Gastroesophageal sphincter (tissue), 4 donors: ENCODE measurements at regions not wholly inside any gene's neighbourhood (a gene's known extent, or its start where the extent isn't known, plus 50 kb on each side); places are given as distances from the start of the nearest gene placed in this dataset.

ENCODE experiments used
- ATAC-seq: fragments of 150-250 bp; one replicate; pipeline ENCODE4 v1.9.1; 2016; ENCODE audit warnings: mild to moderate bottlenecking, moderate library complexity
- H3K27ac ChIP-seq, 4 donors: fragments of 200-600 bp; sonication (generic) in 3 of 4; 1 replicate in 3 of 4; 2 replicates in 1 of 4; pipeline ENCODE4 v1.5.1; 2016 to 2019
- H3K27me3 ChIP-seq: fragments of 200-600 bp; sonication (generic); one replicate; pipeline ENCODE4 v1.5.1; 2019
- H3K36me3 ChIP-seq, 2 donors: fragments of 200-600 bp; sonication (generic); one replicate each; pipeline ENCODE4 v1.5.1; 2019; ENCODE audit warnings: control low read depth in 1 of 2
- H3K4me1 ChIP-seq, 3 donors: fragments of 200-600 bp; sonication (generic); 1 replicate in 2 of 3; 2 replicates in 1 of 3; pipeline ENCODE4 v1.5.1; 2016 to 2019; ENCODE audit warnings: control low read depth in 2 of 3
- H3K4me3 ChIP-seq, 2 donors: fragments of 200-600 bp; sonication (generic); one replicate each; pipeline ENCODE4 v1.5.1; 2019; ENCODE audit warnings: mild to moderate bottlenecking in 1 of 2, moderate library complexity in 1 of 2
- H3K9me3 ChIP-seq, 3 donors: fragments of 200-600 bp; sonication (generic); one replicate each; pipeline ENCODE4 v1.5.1; 2017 to 2019; ENCODE audit warnings: control low read depth in 2 of 3
- EP300 ChIP-seq: sonication (generic); formaldehyde crosslinking; IDR thresholded peaks from one replicate; pipeline ENCODE4 v1.6.1; 2017; ENCODE audit warnings: antibody characterized with exemption, mild to moderate bottlenecking
- POLR2A ChIP-seq, 2 donors: fragments of 450-650 bp; IDR thresholded peaks; one replicate each; pipeline ENCODE4 v1.6.1; 2017; ENCODE audit warnings: antibody characterized with exemption in 2 of 2, mild to moderate bottlenecking in 2 of 2, moderate library complexity in 1 of 2
- POLR2AphosphoS5 ChIP-seq: sonication (generic); formaldehyde crosslinking; IDR thresholded peaks from one replicate; pipeline ENCODE4 v1.6.1; 2017; ENCODE audit warnings: antibody characterized with exemption
- WGBS, 2 donors: methylation state at CpG; one replicate each; pipeline ENCODE4 v1.1.5; 2018; ENCODE audit warnings: low coverage in 1 of 2; 5-methylcytosine and 5-hydroxymethylcytosine counted together
- TF ChIP-seq, protein P1 (sequence below), 4 experiments: fragments of 200-600 bp in 2 of 4; fragments of 450-650 bp in 2 of 4; sonication (generic) in 1 of 4; IDR thresholded peaks; one replicate each; pipeline ENCODE4 v1.5.1; 2017 to 2019; ENCODE audit warnings: antibody characterized with exemption in 4 of 4, mild to moderate bottlenecking in 2 of 4, moderate library complexity in 2 of 4

DNA sequence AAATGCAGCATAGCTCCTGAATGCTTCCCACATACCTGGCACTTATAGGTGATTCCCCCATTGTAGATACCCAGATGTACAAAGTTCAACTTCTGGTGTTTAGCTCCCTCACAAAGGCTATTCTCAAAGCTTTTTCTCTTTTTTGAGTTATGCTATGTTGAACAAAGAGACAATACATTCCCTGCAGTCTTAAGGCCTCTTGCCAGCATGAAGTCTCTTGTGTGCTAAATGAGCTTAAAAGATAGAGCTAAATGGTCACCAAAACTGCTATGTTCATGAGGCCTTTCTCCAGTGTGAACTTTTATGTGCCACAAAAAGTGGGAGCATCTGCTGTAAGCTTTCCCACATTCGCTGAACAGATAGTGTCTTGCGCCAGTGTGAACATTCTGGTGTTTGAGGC lies 111.2 kb upstream of the TMEM47 start:
- no peak for ATAC-seq
- Histone ChIP-seq H3K36me3 (no peaks in the 10 kb centered on the region), H3K27ac (no peak overlapping the region), H3K4me1 (no peaks in the 10 kb centered on the region), H3K9me3 (no peaks in the 10 kb centered on the region), H3K27me3 (no peaks in the 10 kb centered on the region), H3K4me3 (no peak overlapping the region)
- WGBS, 2 donors = 100% methylated on average over 1 of the region's 2 CpGs; no CpG with 5 or more reads in 1 of the 2 donors
- no peak for TF ChIP-seq POLR2AphosphoS5
- no peak for TF ChIP-seq POLR2A (IDR thresholded peaks at IDR 0.05)
- TF ChIP-seq EP300 = no peak
- TF ChIP-seq, protein P1, sequence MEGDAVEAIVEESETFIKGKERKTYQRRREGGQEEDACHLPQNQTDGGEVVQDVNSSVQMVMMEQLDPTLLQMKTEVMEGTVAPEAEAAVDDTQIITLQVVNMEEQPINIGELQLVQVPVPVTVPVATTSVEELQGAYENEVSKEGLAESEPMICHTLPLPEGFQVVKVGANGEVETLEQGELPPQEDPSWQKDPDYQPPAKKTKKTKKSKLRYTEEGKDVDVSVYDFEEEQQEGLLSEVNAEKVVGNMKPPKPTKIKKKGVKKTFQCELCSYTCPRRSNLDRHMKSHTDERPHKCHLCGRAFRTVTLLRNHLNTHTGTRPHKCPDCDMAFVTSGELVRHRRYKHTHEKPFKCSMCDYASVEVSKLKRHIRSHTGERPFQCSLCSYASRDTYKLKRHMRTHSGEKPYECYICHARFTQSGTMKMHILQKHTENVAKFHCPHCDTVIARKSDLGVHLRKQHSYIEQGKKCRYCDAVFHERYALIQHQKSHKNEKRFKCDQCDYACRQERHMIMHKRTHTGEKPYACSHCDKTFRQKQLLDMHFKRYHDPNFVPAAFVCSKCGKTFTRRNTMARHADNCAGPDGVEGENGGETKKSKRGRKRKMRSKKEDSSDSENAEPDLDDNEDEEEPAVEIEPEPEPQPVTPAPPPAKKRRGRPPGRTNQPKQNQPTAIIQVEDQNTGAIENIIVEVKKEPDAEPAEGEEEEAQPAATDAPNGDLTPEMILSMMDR (IDR thresholded peaks at IDR 0.05) = no peak

GRCh38 chrX:34770511-34770910 lies 113.4 kb upstream of the TMEM47 start:
- Histone ChIP-seq H3K27me3 (no peaks in the 10 kb centered on the region), H3K4me3 (no peak overlapping the region), H3K9me3 (no peaks in the 10 kb centered on the region), H3K27ac (no peak overlapping the region), H3K36me3 (no peaks in the 10 kb centered on the region), H3K4me1 (no peaks in the 10 kb centered on the region)
- 80% methylated on average over 1 of the region's 1 CpG; no CpG with 5 or more reads in 1 of the 2 donors for WGBS, 2 donors
- no peak for ATAC-seq
- TF ChIP-seq POLR2AphosphoS5 (no peak), POLR2A (IDR thresholded peaks at IDR 0.05) (no peak), EP300 (no peak)
- TF ChIP-seq, protein P1 (IDR thresholded peaks at IDR 0.05) = no peak

- Histone ChIP-seq H3K4me3 (no peak overlapping the region), H3K27ac (no peak overlapping the region), H3K9me3 (no peaks in the 10 kb centered on the region), H3K36me3 (no peaks in the 10 kb centered on the region), H3K4me1 (no peaks in the 10 kb centered on the region), H3K27me3 (no peaks in the 10 kb centered on the region)
- TF ChIP-seq POLR2A (IDR thresholded peaks at IDR 0.05) (no peak), EP300 (no peak)
- TF ChIP-seq, protein P1 (IDR thresholded peaks at IDR 0.05) = no peak
- ATAC-seq = no peak
- WGBS, 2 donors = 13 to 67% methylated on average over 2 of the region's 2 CpGs
Measured at GRCh38 chrX:34778916-34779315, 121.8 kb upstream of the TMEM47 start.

- TF ChIP-seq POLR2A (IDR thresholded peaks at IDR 0.05) (no peak), POLR2AphosphoS5 (no peak), EP300 (no peak)
- TF ChIP-seq, protein P1 (IDR thresholded peaks at IDR 0.05) = no peak
- Histone ChIP-seq H3K9me3 (no peaks in the 10 kb centered on the region), H3K27me3 (no peaks in the 10 kb centered on the region), H3K4me1 (no peaks in the 10 kb centered on the region), H3K36me3 (no peaks in the 10 kb centered on the region), H3K27ac (no peak overlapping the region), H3K4me3 (no peak overlapping the region)
- 83% methylated on average over 1 of the region's 1 CpG; no CpG with 5 or more reads in 1 of the 2 donors for WGBS, 2 donors
- ATAC-seq = no peak
Measured at GRCh38 chrX:34790026-34790425, 132.9 kb upstream of the TMEM47 start.

- TF ChIP-seq POLR2AphosphoS5 (no peak), POLR2A (IDR thresholded peaks at IDR 0.05) (no peak), EP300 (no peak)
- TF ChIP-seq, protein P1 (IDR thresholded peaks at IDR 0.05) = no peak
- Histone ChIP-seq H3K4me1 (no peaks in the 10 kb centered on the region), H3K36me3 (no peaks in the 10 kb centered on the region), H3K9me3 (no peaks in the 10 kb centered on the region), H3K27me3 (no peaks in the 10 kb centered on the region), H3K4me3 (no peak overlapping the region), H3K27ac (no peak overlapping the region)
- 57 to 68% methylated on average over 3 of the region's 3 CpGs for WGBS, 2 donors
- no peak for ATAC-seq
Measured at GRCh38 chrX:34805951-34806350, 136.6 kb upstream of the FAM47B start.
